Stomach smooth muscle (tissue), 2 donors: ENCODE measurements at regions not wholly inside any gene's neighbourhood (a gene's known extent, or its start where the extent isn't known, plus 50 kb on each side); places are given as distances from the start of the nearest gene placed in this dataset.

ENCODE experiments used
- H3K27ac ChIP-seq: one replicate; pipeline ENCODE4 v1.7.0; 2013; ENCODE audit warnings: mild to moderate bottlenecking, low read length, inconsistent platforms
- H3K27me3 ChIP-seq, 2 donors: one replicate each; pipeline ENCODE4 v1.7.0; 2013; ENCODE audit warnings: low read length in 2 of 2; ENCODE audit not compliant: insufficient read depth in 2 of 2, control insufficient read depth in 1 of 2
- H3K36me3 ChIP-seq, 2 donors: one replicate each; pipeline ENCODE4 v1.7.0; 2013; ENCODE audit warnings: low read length in 2 of 2; ENCODE audit not compliant: control insufficient read depth in 2 of 2, insufficient read depth in 2 of 2
- H3K4me1 ChIP-seq: one replicate; pipeline ENCODE4 v1.7.0; 2013; ENCODE audit warnings: low read length; ENCODE audit not compliant: control insufficient read depth, insufficient read depth
- H3K4me3 ChIP-seq, 2 donors: one replicate each; pipeline ENCODE4 v1.7.0; 2013; ENCODE audit warnings: low read length in 2 of 2
- H3K9ac ChIP-seq, 2 donors: one replicate each; pipeline ENCODE4 v1.7.0; 2013; ENCODE audit warnings: low read length in 2 of 2, mild to moderate bottlenecking in 1 of 2
- H3K9me3 ChIP-seq, 2 donors: one replicate each; pipeline ENCODE4 v1.7.0; 2013; ENCODE audit warnings: low read length in 2 of 2; ENCODE audit not compliant: control insufficient read depth in 2 of 2
- donor health status: healthy.
- donor health status: Pancreatic carcinoma.

DNA sequence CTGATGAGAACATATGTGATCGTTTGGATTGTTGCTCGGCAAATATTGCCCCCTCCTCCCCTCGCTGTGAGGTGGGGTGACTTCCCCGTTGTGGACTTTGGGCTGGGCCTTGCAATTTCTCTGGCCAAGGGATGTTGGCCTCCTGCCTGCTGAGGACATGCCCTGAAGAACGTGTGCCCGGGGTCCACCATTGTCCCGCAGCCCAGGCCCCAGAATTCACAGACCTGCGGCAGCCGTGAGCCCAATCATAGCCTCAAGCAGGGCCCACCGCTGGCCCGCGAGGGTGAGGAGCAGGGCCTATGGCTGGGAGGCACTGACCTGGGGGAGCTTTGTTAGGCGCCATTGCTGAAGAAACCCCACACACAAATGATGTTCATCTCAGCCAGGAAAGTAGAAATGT lies 58.3 kb upstream of the ACTRT2 start:
- H3K4me3 ChIP-seq: no peak overlapping the region
- no peaks in the 10 kb centered on the region for H3K4me1 ChIP-seq
- H3K27ac ChIP-seq: no peak overlapping the region
- no peak overlapping the region for H3K9ac ChIP-seq
- H3K9me3 ChIP-seq: peaks cover 4 to 6% of the 10 kb centered on the region in 2 donors
- H3K36me3 ChIP-seq: no peaks in the 10 kb centered on the region
- peaks cover 8 to 14% of the 10 kb centered on the region in 2 donors for H3K27me3 ChIP-seq

DNA sequence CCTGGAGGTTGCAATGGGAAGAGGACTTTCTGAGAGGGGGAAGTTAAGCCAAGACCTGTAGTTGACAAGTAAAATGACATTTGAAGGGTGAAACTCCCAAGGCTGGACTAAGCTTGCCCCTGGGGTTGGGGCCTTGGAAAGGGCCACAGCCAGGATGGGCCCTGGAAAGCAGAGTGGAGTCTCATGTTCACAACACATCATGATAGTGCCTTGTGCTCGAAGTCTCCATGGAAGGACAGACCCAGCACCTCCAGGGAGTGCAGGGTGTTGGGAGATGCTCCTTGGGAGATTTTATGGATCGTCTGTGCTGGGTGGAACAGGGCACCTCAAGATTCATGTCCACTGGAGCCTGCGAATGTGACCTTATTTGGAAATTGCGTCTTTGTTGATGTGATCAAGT lies 55.6 kb upstream of the ACTRT2 start:
- Histone ChIP-seq H3K4me3 (no peak overlapping the region), H3K9me3 (peaks cover 0 to 4% of the 10 kb centered on the region in 2 donors), H3K9ac (no peak overlapping the region), H3K36me3 (no peaks in the 10 kb centered on the region), H3K27ac (no peak overlapping the region), H3K27me3 (peaks cover 12 to 25% of the 10 kb centered on the region in 2 donors), H3K4me1 (no peaks in the 10 kb centered on the region)

DNA sequence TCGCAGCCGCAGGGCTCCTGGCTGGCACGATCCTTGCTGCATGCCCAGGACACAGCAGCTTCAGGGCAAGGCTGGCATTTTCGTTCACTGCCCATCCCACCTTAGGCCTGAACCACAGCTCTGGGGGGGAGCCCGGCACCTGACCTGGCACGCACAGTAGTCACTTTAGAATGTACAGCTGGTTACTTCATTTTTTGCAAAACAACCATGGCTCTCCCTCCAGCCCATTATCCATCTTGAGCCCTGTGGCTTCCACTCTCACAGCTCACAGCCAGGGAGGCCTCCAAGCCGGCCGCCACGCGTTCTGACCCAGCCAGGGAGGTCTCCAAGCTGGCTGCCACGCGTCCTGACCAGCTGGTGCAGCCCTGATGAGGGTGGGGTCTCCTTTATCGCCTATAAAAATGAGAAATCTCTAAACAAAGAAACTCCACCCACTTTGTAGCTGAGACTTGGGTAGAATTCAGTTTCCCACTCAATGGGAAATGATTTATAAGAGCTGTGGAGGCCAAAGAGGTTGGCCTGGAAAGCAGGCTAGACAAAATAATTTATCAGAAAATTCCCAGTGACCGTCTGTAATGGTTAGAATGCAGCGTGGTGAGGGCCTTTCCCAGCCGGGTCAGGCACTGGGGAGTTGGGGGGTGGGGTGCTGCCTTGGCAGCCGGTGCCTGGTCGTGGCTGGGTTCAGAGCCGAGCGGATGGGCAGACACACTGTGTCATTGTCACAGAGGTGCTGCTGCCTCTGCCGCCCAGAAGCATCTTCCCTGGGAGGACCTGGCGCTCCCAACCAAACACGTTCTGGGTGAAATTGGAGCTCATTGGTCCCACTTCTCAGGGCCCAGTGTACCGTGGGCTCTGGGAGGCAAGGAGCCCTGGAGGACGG lies 54.6 kb upstream of the ACTRT2 start:
- Histone ChIP-seq H3K9me3 (peaks cover 0 to 4% of the 10 kb centered on the region in 2 donors), H3K27ac (no peak overlapping the region), H3K27me3 (peaks cover 10 to 21% of the 10 kb centered on the region in 2 donors), H3K4me1 (no peaks in the 10 kb centered on the region), H3K36me3 (no peaks in the 10 kb centered on the region), H3K9ac (no peak overlapping the region), H3K4me3 (no peak overlapping the region)

DNA sequence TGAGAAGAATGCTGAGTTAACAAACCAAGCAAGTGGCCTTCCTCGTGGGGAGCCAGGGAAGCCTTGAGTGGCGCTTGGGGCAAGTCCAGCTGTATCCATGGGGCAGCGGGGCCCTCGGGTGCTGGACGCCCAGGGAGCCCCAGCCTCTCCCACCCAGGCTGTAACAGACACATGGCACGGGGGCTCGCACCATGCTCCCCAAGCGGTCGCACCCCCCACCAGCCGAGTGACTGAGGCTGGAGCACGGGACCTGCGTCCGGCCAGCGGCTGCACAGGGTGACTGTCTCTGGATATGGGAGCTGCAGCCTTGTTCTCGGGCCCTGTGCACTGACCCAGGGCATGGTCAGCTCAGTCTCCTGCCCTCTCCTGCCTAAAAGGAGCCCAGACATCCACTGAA lies 53.9 kb upstream of the ACTRT2 start:
- no peak overlapping the region for H3K9ac ChIP-seq
- H3K27ac ChIP-seq: no peak overlapping the region
- peaks cover 10 to 20% of the 10 kb centered on the region in 2 donors for H3K27me3 ChIP-seq
- peaks cover 0 to 4% of the 10 kb centered on the region in 2 donors for H3K9me3 ChIP-seq
- H3K4me3 ChIP-seq: no peak overlapping the region
- H3K36me3 ChIP-seq: no peaks in the 10 kb centered on the region
- no peaks in the 10 kb centered on the region for H3K4me1 ChIP-seq

DNA sequence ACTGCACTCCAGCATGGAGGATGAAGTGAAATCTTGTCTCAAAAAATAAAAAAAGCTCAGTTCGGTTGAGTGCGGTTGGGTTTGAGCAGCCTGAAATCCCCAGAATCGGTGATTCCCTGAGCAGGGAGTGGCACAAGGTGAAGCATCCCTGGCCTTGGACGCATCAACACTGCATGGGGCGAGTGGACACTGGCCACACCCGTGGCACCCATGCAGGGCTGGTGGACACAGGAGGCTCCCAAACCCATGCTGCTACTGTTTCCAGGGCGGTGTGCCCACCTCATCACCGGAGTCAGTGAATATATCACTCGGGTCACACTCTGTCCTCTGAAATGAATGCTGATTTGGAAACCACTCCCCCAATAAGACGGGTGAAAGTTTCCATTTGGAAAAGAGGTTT lies 53.4 kb upstream of the ACTRT2 start:
- peaks cover 0 to 4% of the 10 kb centered on the region in 2 donors for H3K9me3 ChIP-seq
- H3K36me3 ChIP-seq: no peaks in the 10 kb centered on the region
- no peak overlapping the region for H3K4me3 ChIP-seq
- no peak overlapping the region for H3K27ac ChIP-seq
- no peaks in the 10 kb centered on the region for H3K4me1 ChIP-seq
- H3K9ac ChIP-seq: no peak overlapping the region
- H3K27me3 ChIP-seq: peaks cover 10 to 22% of the 10 kb centered on the region in 2 donors

DNA sequence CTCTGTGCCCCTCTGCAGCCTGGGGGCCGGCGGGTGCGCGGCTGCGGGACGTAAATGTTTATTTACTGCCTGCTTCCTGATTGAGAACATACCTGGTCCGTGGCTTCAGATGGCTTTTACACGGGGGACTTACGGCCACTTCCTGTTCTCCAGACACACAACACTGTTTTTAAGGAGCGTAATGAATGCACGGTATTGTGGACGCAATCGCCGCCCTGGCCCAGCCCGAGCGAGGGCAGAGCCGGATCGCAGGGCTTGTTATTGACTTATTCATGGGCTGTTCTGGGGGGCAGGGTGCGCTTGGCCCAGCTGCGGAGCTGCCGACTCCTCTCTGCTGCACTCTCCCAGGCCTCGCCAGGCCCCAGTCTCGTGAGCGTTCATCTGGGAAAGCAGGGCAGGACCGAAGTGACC lies 52.8 kb upstream of the ACTRT2 start:
- no peaks in the 10 kb centered on the region for H3K36me3 ChIP-seq
- H3K9me3 ChIP-seq: peaks cover 0 to 4% of the 10 kb centered on the region in 2 donors
- H3K4me3 ChIP-seq: no peak overlapping the region
- no peak overlapping the region for H3K9ac ChIP-seq
- no peak overlapping the region for H3K27ac ChIP-seq
- peaks cover 12 to 19% of the 10 kb centered on the region in 2 donors for H3K27me3 ChIP-seq
- no peaks in the 10 kb centered on the region for H3K4me1 ChIP-seq

DNA sequence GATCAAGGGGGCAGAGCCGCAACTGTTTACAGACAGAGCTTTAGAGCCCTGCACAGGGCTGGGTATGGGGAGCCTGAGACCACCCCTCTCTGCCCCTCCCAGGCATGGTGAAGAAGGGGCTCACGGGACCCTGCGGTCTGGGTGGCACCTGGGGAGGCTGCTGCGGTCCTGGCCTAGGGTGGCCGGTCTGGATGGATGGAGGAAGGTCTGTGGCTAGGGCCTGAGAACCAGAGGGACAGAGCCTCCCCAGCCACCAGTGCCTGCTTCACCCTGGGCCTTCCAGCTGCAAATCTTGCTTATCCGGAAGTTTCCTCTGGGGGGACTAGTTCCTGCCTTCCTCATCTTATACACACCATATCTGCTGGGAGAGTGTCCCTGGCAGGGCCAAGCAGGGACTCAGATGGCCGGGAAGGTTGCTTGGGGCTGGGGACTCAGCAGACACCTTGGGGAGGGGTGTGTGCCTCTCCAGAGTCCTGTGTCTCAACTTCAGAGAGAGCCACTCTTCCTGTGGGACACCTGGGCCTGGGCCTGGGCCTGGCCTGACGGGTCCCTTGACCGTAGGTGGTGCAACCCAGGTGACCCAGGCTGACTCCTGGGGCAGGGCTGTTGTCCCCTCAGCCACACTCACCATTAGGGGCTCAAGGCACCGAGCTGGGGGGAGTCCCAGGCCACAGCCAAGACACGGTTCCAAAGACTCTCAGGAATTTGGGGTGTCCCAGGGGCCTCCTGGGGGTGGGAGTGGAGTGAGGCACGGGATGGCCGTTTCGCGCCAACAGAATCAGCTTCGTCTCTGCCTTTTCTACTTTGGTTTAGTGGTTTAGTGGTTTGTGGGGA lies 52.0 kb upstream of the ACTRT2 start:
- Histone ChIP-seq H3K36me3 (no peaks in the 10 kb centered on the region), H3K27ac (no peak overlapping the region), H3K9ac (no peak overlapping the region), H3K27me3 (peaks cover 12 to 21% of the 10 kb centered on the region in 2 donors), H3K9me3 (peaks cover 0 to 4% of the 10 kb centered on the region in 2 donors), H3K4me1 (no peaks in the 10 kb centered on the region), H3K4me3 (no peak overlapping the region)

DNA sequence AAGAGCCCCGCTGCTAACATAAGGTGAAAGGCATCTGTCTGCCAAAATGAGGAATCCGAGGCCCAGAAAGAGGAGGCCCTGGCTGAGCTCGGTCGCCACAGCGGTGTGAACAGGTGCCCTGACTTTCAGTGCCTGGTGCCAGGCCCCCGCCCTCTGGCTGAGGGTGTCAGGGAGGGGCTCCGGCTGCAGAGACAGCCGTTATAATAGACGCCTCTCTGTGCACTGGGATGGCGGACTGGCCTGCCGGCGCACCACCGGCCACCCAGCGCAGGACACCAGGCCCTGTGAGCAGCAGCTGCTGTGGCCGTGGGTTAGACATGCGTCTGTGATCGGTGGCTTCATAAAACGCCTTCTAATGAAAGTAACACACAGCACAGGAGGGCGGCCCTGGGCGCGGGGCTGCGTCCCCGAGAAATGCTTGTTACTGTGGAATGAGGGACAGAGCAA lies 51.4 kb upstream of the ACTRT2 start:
- no peaks in the 10 kb centered on the region for H3K4me1 ChIP-seq
- peaks cover 0 to 4% of the 10 kb centered on the region in 2 donors for H3K9me3 ChIP-seq
- H3K27ac ChIP-seq: no peak overlapping the region
- peaks cover 12 to 22% of the 10 kb centered on the region in 2 donors for H3K27me3 ChIP-seq
- H3K4me3 ChIP-seq: no peak overlapping the region
- H3K36me3 ChIP-seq: no peaks in the 10 kb centered on the region
- no peak overlapping the region for H3K9ac ChIP-seq

DNA sequence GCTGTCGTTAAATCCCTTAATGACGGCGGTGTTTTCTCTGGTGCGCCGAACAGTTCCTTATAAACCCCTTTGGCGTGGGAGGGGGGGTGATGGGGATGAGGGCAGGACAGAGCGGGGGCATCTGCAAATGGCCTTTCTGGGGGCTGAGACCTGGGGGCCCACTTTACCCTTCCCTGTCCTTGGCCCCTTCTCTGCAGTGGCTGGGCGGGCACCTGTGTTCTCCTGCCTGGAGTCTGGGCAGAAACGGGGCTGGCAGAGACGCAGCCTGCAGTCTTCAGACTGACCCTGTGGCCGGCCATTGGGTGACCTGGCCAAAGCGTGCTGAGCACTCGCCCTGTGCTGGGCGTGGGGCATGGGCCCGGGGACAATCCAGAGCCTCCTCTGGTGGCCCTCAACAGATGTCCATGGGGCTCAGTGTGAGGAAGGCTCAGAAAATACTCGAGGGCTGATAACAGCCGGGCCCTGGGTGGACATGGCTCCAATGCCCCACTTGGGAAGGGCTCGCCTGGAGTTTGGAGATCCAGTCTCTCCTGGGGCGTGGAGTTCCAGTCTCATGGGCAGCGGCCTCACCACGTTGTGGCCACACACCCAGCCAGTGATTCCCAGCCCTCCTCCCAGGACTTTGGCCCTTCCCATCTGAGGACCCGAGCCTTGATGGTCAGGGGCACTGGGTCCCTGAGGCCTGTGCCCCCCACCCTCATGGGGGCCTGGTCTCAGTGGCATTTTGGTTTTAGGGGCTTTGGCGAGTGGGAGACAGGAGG lies 50.8 kb upstream of the ACTRT2 start:
- no peak overlapping the region for H3K4me3 ChIP-seq
- H3K9me3 ChIP-seq: no peaks in the 10 kb centered on the region
- no peaks in the 10 kb centered on the region for H3K36me3 ChIP-seq
- no peak overlapping the region for H3K27ac ChIP-seq
- H3K9ac ChIP-seq: no peak overlapping the region
- peaks cover 12 to 22% of the 10 kb centered on the region in 2 donors for H3K27me3 ChIP-seq
- H3K4me1 ChIP-seq: no peaks in the 10 kb centered on the region

DNA sequence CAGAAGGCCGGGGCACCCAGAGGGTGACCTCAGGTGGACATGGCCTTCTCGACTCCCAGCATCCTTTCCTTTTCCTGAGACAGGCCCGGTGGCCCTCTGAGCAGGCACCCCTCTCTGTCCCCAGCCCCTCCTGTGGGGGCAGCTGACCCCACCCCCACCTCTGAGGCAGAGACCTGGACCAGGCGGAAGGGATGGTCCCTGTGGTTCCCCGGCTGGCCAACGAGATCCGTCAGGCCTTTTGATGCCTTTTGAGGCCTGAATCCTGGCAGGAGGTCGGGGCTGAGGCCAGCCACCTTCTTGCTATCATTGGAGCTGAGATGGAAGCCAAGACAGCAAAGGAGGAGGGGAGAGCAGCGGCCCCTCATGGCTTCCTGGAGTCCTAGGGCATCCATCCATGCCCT lies 50.2 kb upstream of the ACTRT2 start:
- Histone ChIP-seq H3K27me3 (peaks cover 12 to 17% of the 10 kb centered on the region in 2 donors), H3K4me3 (no peak overlapping the region), H3K36me3 (no peaks in the 10 kb centered on the region), H3K27ac (no peak overlapping the region), H3K4me1 (no peaks in the 10 kb centered on the region), H3K9ac (no peak overlapping the region), H3K9me3 (no peaks in the 10 kb centered on the region)
